Upper lobe of left lung (tissue), 6 donors: ENCODE measurements at regions not wholly inside any gene's neighbourhood (a gene's known extent, or its start where the extent isn't known, plus 50 kb on each side); places are given as distances from the start of the nearest gene placed in this dataset.

Experiments
- ATAC-seq, 2 donors: fragments of 200-7000 bp; cut with Tn5 transposase; one replicate each; pipeline ENCODE4 v1.9.1; 2022; ENCODE audit warnings: mild to moderate bottlenecking in 2 of 2, moderate library complexity in 2 of 2; ENCODE audit not compliant: low FRiP score in 2 of 2
- DNase-seq, 2 donors: peaks; one replicate each; pipeline ENCODE4 v3.0.0-alpha.2; 2019 to 2020
- H3K27ac ChIP-seq, 4 donors: fragments of 200-600 bp; sonication (generic); one replicate each; pipeline ENCODE4 v1.5.1; 2016 to 2019
- H3K27me3 ChIP-seq, 4 donors: fragments of 200-600 bp; sonication (generic); one replicate each; pipeline ENCODE4 v1.5.1; 2017 to 2019
- H3K36me3 ChIP-seq, 4 donors: fragments of 200-600 bp; sonication (generic); one replicate each; pipeline ENCODE4 v1.5.1; 2016 to 2019
- H3K4me1 ChIP-seq, 4 donors: fragments of 200-600 bp; sonication (generic); one replicate each; pipeline ENCODE4 v1.5.1; 2018 to 2019
- H3K4me3 ChIP-seq, 4 donors: fragments of 200-600 bp; sonication (generic); one replicate each; pipeline ENCODE4 v1.5.1; 2017 to 2019; ENCODE audit warnings: mild to moderate bottlenecking in 2 of 4, moderate library complexity in 1 of 4
- H3K9me3 ChIP-seq, 4 donors: fragments of 200-600 bp; sonication (generic); one replicate each; pipeline ENCODE4 v1.5.1; 2018 to 2019
- EP300 ChIP-seq, 4 donors: sonication (generic); formaldehyde crosslinking; IDR thresholded peaks; one replicate each; pipeline ENCODE4 v1.5.1; 2017; ENCODE audit warnings: antibody characterized with exemption in 4 of 4, control low read depth in 2 of 4
- POLR2A ChIP-seq, 4 donors: fragments of 450-650 bp; IDR thresholded peaks; one replicate each; pipeline ENCODE4 v1.5.1; 2016 to 2017; ENCODE audit warnings: antibody characterized with exemption in 4 of 4, mild to moderate bottlenecking in 2 of 4
- POLR2AphosphoS5 ChIP-seq, 2 donors: sonication (generic); formaldehyde crosslinking; IDR thresholded peaks; one replicate each; pipeline ENCODE4 v1.5.1; 2017; ENCODE audit warnings: antibody characterized with exemption in 2 of 2
- WGBS, 2 donors: methylation state at CpG; one replicate each; pipeline ENCODE4 v1.1.5; 2017 to 2018; 5-methylcytosine and 5-hydroxymethylcytosine counted together
- TF ChIP-seq, protein P1 (sequence below), 6 experiments: fragments of 450-650 bp in 4 of 6; fragments of 200-600 bp in 2 of 6; sonication (generic) in 2 of 6; IDR thresholded peaks; one replicate each; pipeline ENCODE4 v1.5.1; 2016 to 2019; ENCODE audit warnings: antibody characterized with exemption in 6 of 6
- donor health status: DM: no; HTN: no; CAD: no; lungs with moderate emphysema.
- donor health status: DM: no; HTN: yes; CAD: no; lungs with severe emphysema.

DNA sequence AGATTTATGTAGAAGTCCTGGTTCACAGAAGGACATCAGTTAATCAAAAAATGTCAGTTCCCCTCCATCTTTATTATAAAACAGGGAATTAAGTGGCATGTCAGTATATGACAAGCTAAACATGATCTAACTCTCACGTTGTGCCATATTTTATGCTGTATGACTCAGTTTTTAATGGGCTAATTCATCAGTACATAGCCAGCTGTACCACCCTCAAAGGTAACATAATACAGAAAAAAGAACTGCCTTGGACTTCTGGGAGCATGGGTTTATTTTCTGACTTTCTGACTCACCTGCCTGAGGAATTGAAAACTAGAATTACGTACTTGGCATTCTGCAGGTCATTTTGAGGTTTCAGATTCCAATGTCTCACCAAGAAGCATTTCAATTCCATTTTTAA, 135.7 kb downstream of the CMPK2 start:
- H3K4me3 ChIP-seq, result no peak overlapping the region
- no peak for TF ChIP-seq POLR2AphosphoS5 (IDR thresholded peaks at IDR 0.05)
- TF ChIP-seq, protein P1, sequence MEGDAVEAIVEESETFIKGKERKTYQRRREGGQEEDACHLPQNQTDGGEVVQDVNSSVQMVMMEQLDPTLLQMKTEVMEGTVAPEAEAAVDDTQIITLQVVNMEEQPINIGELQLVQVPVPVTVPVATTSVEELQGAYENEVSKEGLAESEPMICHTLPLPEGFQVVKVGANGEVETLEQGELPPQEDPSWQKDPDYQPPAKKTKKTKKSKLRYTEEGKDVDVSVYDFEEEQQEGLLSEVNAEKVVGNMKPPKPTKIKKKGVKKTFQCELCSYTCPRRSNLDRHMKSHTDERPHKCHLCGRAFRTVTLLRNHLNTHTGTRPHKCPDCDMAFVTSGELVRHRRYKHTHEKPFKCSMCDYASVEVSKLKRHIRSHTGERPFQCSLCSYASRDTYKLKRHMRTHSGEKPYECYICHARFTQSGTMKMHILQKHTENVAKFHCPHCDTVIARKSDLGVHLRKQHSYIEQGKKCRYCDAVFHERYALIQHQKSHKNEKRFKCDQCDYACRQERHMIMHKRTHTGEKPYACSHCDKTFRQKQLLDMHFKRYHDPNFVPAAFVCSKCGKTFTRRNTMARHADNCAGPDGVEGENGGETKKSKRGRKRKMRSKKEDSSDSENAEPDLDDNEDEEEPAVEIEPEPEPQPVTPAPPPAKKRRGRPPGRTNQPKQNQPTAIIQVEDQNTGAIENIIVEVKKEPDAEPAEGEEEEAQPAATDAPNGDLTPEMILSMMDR (IDR thresholded peaks at IDR 0.05), result no peak
- TF ChIP-seq EP300 (IDR thresholded peaks at IDR 0.05), result no peak
- no peak for TF ChIP-seq POLR2A (IDR thresholded peaks at IDR 0.05)
- ATAC-seq, result no peak
- no peaks in the 10 kb centered on the region for H3K27me3 ChIP-seq
- WGBS, 2 donors, result 82 to 88% methylated on average over 2 of the region's 2 CpGs
- H3K36me3 ChIP-seq, result no peaks in the 10 kb centered on the region
- no peak for DNase-seq
- no peak overlapping the region for H3K27ac ChIP-seq
- H3K9me3 ChIP-seq, result no peaks in the 10 kb centered on the region
- no peaks in the 10 kb centered on the region for H3K4me1 ChIP-seq

DNA sequence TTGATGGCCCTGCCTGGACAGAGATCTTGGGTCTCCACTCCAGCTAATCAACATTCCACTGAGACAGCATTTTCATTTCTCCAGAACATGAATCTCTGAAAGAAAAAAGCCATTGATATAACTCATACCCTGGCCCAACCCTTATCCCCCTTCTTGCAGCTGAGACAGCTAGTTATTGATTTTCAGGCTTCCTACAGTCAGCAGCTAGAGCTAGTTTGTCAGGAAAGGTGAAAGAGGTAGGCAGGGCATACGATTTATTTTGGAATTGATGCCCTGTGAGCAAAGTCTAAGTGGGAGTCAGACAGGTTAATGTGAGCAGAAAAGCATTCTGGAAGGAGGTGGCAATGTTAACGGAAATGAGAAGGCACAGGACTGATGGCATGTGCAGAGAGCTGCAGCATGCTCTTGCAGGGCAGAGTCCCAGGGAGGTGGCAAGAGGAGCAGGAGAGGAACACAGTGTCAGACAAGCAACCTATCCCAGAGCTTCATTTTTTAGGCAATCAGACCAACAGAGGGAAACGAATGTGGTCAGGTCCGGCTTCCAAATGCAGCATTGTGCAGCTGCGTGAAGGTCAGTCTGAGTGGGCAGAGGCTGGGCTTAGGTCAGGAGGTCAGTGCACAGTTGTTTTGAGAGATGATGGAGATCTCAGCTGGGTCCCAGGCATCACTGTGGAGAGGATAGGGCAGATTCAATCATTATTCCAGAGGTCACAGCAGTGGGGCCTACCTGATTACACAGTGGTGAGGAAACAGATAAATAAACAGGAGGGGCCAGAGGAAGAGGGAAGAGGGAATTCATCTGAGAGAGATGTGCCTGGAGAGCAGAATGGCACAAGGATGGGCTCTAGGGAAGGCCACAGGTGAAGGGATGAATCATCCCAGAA, 134.8 kb downstream of the CMPK2 start:
- H3K36me3 ChIP-seq, result no peaks in the 10 kb centered on the region
- 75 to 78% methylated on average over 5 of the region's 5 CpGs for WGBS, 2 donors
- no peaks in the 10 kb centered on the region for H3K4me1 ChIP-seq
- no peak for DNase-seq
- H3K27me3 ChIP-seq, result no peaks in the 10 kb centered on the region
- no peaks in the 10 kb centered on the region for H3K9me3 ChIP-seq
- no peak overlapping the region for H3K4me3 ChIP-seq
- TF ChIP-seq EP300 (IDR thresholded peaks at IDR 0.05) (no peak), POLR2A (IDR thresholded peaks at IDR 0.05) (no peak), POLR2AphosphoS5 (IDR thresholded peaks at IDR 0.05) (no peak)
- TF ChIP-seq, protein P1 (IDR thresholded peaks at IDR 0.05), result no peak
- no peak overlapping the region for H3K27ac ChIP-seq
- ATAC-seq, result no peak

DNA sequence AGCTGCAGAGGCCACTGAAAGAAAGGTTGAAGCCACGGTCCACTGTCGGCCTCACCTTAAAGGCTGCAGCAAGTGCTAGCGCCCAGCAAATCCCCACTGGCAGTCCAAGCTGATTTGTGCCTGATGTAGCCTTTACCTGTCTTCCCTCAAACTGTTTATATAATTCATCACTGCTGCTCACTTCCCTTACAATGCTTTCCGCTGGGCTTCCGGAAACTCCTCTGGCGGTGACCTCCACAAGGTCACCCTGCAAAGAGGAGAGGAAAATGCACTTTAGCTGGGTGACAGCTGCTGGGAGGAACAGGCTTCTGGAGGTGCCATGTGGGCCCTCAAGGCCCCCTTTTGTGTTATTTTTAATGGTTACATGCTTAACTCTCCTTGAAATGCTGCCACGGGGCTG, 126.2 kb downstream of the CMPK2 start:
- Histone ChIP-seq H3K4me3 (no peak overlapping the region), H3K36me3 (no peaks in the 10 kb centered on the region), H3K9me3 (no peaks in the 10 kb centered on the region), H3K27ac (no peak overlapping the region), H3K27me3 (no peaks in the 10 kb centered on the region), H3K4me1 (no peaks in the 10 kb centered on the region)
- ATAC-seq, result no peak
- WGBS, 2 donors, result 83 to 86% methylated on average over 5 to 7 of the region's 7 CpGs
- TF ChIP-seq, protein P1 (IDR thresholded peaks at IDR 0.05), result no peak
- TF ChIP-seq POLR2A (IDR thresholded peaks at IDR 0.05), result no peak
- no peak for DNase-seq

DNA sequence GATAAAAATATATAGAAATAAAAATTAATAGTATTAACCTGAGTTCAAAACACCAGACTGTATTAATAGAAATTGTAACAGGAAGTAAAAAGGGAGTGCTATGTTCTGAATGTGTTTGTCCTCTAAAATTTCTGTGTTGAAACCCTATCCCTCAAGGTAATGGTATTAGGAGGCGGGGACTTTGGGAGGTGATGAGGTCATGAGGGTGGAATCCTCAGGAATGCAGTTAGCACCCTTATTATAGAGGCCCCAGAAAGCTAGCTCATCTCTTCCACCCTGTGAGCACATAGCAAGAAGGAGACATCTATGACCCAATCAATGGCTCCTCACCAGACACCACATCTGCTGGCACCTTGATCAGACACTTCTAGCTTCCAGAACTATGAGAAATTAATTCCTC, 124.5 kb downstream of the CMPK2 start:
- Histone ChIP-seq H3K4me1 (no peaks in the 10 kb centered on the region), H3K27ac (no peak overlapping the region), H3K9me3 (no peaks in the 10 kb centered on the region), H3K36me3 (no peaks in the 10 kb centered on the region), H3K27me3 (no peaks in the 10 kb centered on the region), H3K4me3 (no peak overlapping the region)
- TF ChIP-seq POLR2AphosphoS5 (IDR thresholded peaks at IDR 0.05), result no peak
- no peak for TF ChIP-seq EP300 (IDR thresholded peaks at IDR 0.05)
- TF ChIP-seq, protein P1 (IDR thresholded peaks at IDR 0.05), result no peak
- ATAC-seq (no peak), DNase-seq (no peak)
- 94 to 95% methylated on average over 1 of the region's 1 CpG for whole genome bisulfite sequencing, 2 donors

DNA sequence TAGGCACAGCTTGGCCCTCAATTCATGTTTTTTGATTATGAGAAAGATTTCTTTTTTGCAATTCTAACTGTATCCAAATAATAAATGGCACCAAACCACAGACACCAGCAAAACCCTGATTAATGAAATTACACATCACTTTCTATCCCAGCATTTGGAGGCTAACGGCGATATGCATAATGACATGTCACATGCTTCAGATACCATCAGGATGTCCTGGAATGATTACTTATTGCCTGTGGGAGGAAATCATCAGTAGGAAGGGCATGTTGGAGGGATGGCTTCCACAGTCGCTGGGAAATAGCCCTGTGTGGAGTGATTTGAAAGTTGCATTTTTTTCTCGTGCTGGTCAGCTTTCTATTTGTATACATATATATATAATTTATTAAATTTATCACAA, 121.7 kb downstream of the CMPK2 start:
- no peaks in the 10 kb centered on the region for H3K9me3 ChIP-seq
- ATAC-seq (no peak), DNase-seq (no peak)
- no peak for TF ChIP-seq EP300 (IDR thresholded peaks at IDR 0.05)
- no peak for TF ChIP-seq POLR2A (IDR thresholded peaks at IDR 0.05)
- no peak for TF ChIP-seq POLR2AphosphoS5 (IDR thresholded peaks at IDR 0.05)
- TF ChIP-seq, protein P1 (IDR thresholded peaks at IDR 0.05), result no peak
- WGBS, 2 donors, result 79 to 82% methylated on average over 4 of the region's 4 CpGs
- no peak overlapping the region for H3K27ac ChIP-seq
- no peak overlapping the region for H3K4me3 ChIP-seq
- no peaks in the 10 kb centered on the region for H3K4me1 ChIP-seq
- H3K27me3 ChIP-seq, result no peaks in the 10 kb centered on the region
- no peaks in the 10 kb centered on the region for H3K36me3 ChIP-seq
